Suprapubic skin (tissue), 4 donors: ENCODE measurements at regions not wholly inside any gene's neighbourhood (a gene's known extent, or its start where the extent isn't known, plus 50 kb on each side); places are given as distances from the start of the nearest gene placed in this dataset.

Source experiments
- POLR2A ChIP-seq, 2 donors: fragments of 450-650 bp; IDR thresholded peaks; one replicate each; pipeline ENCODE4 v1.6.1; 2017; ENCODE audit warnings: antibody characterized with exemption in 2 of 2, mild to moderate bottlenecking in 2 of 2, moderate library complexity in 2 of 2
- POLR2AphosphoS5 ChIP-seq, 3 donors: sonication (generic); formaldehyde crosslinking; IDR thresholded peaks; one replicate each; pipeline ENCODE4 v1.6.1; 2017; ENCODE audit warnings: antibody characterized with exemption in 3 of 3
- TF ChIP-seq, protein P1 (sequence below), 2 donors: fragments of 200-600 bp in 1 of 2; fragments of 450-650 bp in 1 of 2; sonication (generic) in 1 of 2; IDR thresholded peaks; one replicate each; pipeline ENCODE4 v1.5.1; 2016 to 2019; ENCODE audit warnings: antibody characterized with exemption in 2 of 2, mild to moderate bottlenecking in 1 of 2, moderate library complexity in 1 of 2

DNA sequence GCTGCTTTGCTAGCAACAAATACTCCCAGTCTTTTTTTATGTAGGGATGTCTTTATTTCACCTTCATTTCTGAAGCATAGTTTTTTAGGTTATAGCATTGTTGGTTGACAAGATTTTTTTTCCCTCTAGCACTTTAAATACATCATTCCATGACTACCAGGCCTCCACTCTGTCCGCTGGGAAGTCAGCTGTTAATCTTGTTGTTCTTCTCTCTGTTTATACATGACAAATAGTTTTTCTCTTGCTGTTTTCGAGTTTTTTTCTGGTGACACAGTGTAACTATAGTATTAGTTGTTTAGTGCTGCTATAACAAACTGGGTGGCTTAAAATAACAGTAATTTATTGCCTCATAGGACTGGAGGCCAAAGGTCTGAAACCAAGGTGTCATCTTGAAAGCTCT lies 205.5 kb upstream of the CNTNAP4 start:
- TF ChIP-seq, protein P1, sequence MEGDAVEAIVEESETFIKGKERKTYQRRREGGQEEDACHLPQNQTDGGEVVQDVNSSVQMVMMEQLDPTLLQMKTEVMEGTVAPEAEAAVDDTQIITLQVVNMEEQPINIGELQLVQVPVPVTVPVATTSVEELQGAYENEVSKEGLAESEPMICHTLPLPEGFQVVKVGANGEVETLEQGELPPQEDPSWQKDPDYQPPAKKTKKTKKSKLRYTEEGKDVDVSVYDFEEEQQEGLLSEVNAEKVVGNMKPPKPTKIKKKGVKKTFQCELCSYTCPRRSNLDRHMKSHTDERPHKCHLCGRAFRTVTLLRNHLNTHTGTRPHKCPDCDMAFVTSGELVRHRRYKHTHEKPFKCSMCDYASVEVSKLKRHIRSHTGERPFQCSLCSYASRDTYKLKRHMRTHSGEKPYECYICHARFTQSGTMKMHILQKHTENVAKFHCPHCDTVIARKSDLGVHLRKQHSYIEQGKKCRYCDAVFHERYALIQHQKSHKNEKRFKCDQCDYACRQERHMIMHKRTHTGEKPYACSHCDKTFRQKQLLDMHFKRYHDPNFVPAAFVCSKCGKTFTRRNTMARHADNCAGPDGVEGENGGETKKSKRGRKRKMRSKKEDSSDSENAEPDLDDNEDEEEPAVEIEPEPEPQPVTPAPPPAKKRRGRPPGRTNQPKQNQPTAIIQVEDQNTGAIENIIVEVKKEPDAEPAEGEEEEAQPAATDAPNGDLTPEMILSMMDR (IDR thresholded peaks at IDR 0.05), result no peak
- no peak for TF ChIP-seq POLR2A (IDR thresholded peaks at IDR 0.05)
- TF ChIP-seq POLR2AphosphoS5 (IDR thresholded peaks at IDR 0.05), result no peak
